ENCODE measurements at regions not wholly inside any gene's neighbourhood (a gene's known extent, or its start where the extent isn't known, plus 50 kb on each side); places are given as distances from the start of the nearest gene placed in this dataset.

GRCh38 chr4:138598226-138598625 lies 356.1 kb upstream of the SLC7A11 start:
- TF ChIP-seq POLR2A (IDR thresholded peaks at IDR 0.05), result no peak
- no peak for TF ChIP-seq EP300 (IDR thresholded peaks at IDR 0.05)
- no peak for TF ChIP-seq CTCF (IDR thresholded peaks at IDR 0.05)
